ENCODE measurements at regions not wholly inside any gene's neighbourhood (a gene's known extent, or its start where the extent isn't known, plus 50 kb on each side); places are given as distances from the start of the nearest gene placed in this dataset.

GRCh38 chr1:55860798-55861519, 645.8 kb upstream of the USP24 start:
- TF ChIP-seq, protein P1, sequence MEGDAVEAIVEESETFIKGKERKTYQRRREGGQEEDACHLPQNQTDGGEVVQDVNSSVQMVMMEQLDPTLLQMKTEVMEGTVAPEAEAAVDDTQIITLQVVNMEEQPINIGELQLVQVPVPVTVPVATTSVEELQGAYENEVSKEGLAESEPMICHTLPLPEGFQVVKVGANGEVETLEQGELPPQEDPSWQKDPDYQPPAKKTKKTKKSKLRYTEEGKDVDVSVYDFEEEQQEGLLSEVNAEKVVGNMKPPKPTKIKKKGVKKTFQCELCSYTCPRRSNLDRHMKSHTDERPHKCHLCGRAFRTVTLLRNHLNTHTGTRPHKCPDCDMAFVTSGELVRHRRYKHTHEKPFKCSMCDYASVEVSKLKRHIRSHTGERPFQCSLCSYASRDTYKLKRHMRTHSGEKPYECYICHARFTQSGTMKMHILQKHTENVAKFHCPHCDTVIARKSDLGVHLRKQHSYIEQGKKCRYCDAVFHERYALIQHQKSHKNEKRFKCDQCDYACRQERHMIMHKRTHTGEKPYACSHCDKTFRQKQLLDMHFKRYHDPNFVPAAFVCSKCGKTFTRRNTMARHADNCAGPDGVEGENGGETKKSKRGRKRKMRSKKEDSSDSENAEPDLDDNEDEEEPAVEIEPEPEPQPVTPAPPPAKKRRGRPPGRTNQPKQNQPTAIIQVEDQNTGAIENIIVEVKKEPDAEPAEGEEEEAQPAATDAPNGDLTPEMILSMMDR (IDR thresholded peaks at IDR 0.05; ENCODE audit: insufficient read depth, low read length) = no peak
- TF ChIP-seq REST (IDR thresholded peaks at IDR 0.05; ENCODE audit: insufficient replicate concordance, low read depth) = no peak
- no peak for TF ChIP-seq POLR2AphosphoS5 (IDR thresholded peaks at IDR 0.05; ENCODE audit: low read depth)
